Erythroblast (primary cell): ENCODE measurements at regions not wholly inside any gene's neighbourhood (a gene's known extent, or its start where the extent isn't known, plus 50 kb on each side); places are given as distances from the start of the nearest gene placed in this dataset.
"Not testable (repeated sequence)": the region's sequence is repeated elsewhere in the genome, so short reads cannot be mapped to it uniquely, and the experiment has no call there.

Source experiments
- GATA1 ChIP-seq: IDR thresholded peaks from 2 replicates; pipeline ENCODE4 v1.6.1; 2011; ENCODE audit warnings: low read depth, mild to moderate bottlenecking, control low read depth, low read length, moderate library complexity
- POLR2A ChIP-seq: IDR thresholded peaks from 2 replicates; pipeline ENCODE4 v1.6.1; 2011; ENCODE audit warnings: mild to moderate bottlenecking, low read length

GRCh38 chr4:188740791-188741190, 601.5 kb downstream of the TRIML1 start:
- TF ChIP-seq POLR2A, GATA1: not testable (repeated sequence)
